Right forelimb (tissue), 1 donor: ENCODE measurements at regions not wholly inside any gene's neighbourhood (a gene's known extent, or its start where the extent isn't known, plus 50 kb on each side); places are given as distances from the start of the nearest gene placed in this dataset.

Experiments used
- DNase-seq: peaks from one replicate; pipeline ENCODE4 v3.0.0-alpha.2; 2018

- DNase-seq, result no peak
These were observed 334.6 kb downstream of the SLC4A3 start for GRCh38 chr2:219961947-219962498.

GRCh38 chr2:219962801-219963200 is 335.4 kb downstream of the SLC4A3 start:
- no peak for DNase-seq

- no peak for DNase-seq
These were observed 338.1 kb downstream of the SLC4A3 start for GRCh38 chr2:219965287-219966194.

- DNase-seq, result peak; percentile 60
These were observed 340.1 kb downstream of the SLC4A3 start for GRCh38 chr2:219967247-219968245.

GRCh38 chr2:219968685-219969345 is 341.4 kb downstream of the SLC4A3 start:
- DNase-seq, result no peak

GRCh38 chr2:219969508-219969907 is 342.1 kb downstream of the SLC4A3 start:
- DNase-seq, result no peak

GRCh38 chr2:219973136-219973535 is 345.7 kb downstream of the SLC4A3 start:
- DNase-seq, result no peak

- no peak for DNase-seq
These were observed 349.4 kb downstream of the SLC4A3 start for GRCh38 chr2:219976871-219977270.

GRCh38 chr2:219980638-219981037 is 353.2 kb downstream of the SLC4A3 start:
- DNase-seq, result no peak

GRCh38 chr2:219983836-219984235 is 356.4 kb downstream of the SLC4A3 start:
- DNase-seq, result no peak

GRCh38 chr2:219985017-219985416 is 357.6 kb downstream of the SLC4A3 start:
- DNase-seq, result no peak

GRCh38 chr2:219987830-219988229 is 360.4 kb downstream of the SLC4A3 start:
- no peak for DNase-seq

- DNase-seq, result no peak
These were observed 362.3 kb downstream of the SLC4A3 start for GRCh38 chr2:219989744-219990143.

GRCh38 chr2:219991116-219991515 is 363.7 kb downstream of the SLC4A3 start:
- DNase-seq, result no peak

- DNase-seq, result no peak
These were observed 368.0 kb downstream of the SLC4A3 start for GRCh38 chr2:219995399-219995798.

- DNase-seq, result no peak
These were observed 368.7 kb downstream of the SLC4A3 start for GRCh38 chr2:219995991-219996765.

GRCh38 chr2:219997341-219997851 is 370.0 kb downstream of the SLC4A3 start:
- peak; percentile 73 for DNase-seq

GRCh38 chr2:219998107-219998506 is 370.7 kb downstream of the SLC4A3 start:
- DNase-seq, result no peak

- no peak for DNase-seq
These were observed 371.3 kb downstream of the SLC4A3 start for GRCh38 chr2:219998714-219999227.

GRCh38 chr2:220000080-220000479 is 372.6 kb downstream of the SLC4A3 start:
- no peak for DNase-seq

GRCh38 chr2:220000586-220000985 is 373.2 kb downstream of the SLC4A3 start:
- no peak for DNase-seq
